H1 (cell line): ENCODE measurements at regions not wholly inside any gene's neighbourhood (a gene's known extent, or its start where the extent isn't known, plus 50 kb on each side); places are given as distances from the start of the nearest gene placed in this dataset.

Experiments
- CTCF ChIA-PET: fragments of 300-600 bp; sonication (Branson Sonifier 250); formaldehyde crosslinking; loops from one replicate; lab custom pipeline; 2021; ENCODE audit not compliant: partially characterized antibody; lab: Charles Lee
- POLR2A ChIA-PET: fragments of 300-600 bp; sonication (Branson Sonifier 250); formaldehyde crosslinking; loops from one replicate; lab custom pipeline; 2021; ENCODE audit warnings: inconsistent platforms; ENCODE audit not compliant: partially characterized antibody; lab: Charles Lee
- DNase-seq, 2 experiments: peaks; one replicate each; pipeline versions ENCODE4 v3.0.0 to v3.0.0-alpha.2; 2010 to 2022; ENCODE audit warnings: low spot score in 2 of 2, low read depth in 1 of 2, mixed read lengths in 1 of 2
- FAIRE-seq: peaks from 2 replicates; lab custom pipeline; 2011; peaks lifted over from hg19 to GRCh38; lab: Jason Lieb, UNC
- H2AFZ ChIP-seq: 2 replicates; pipeline ENCODE4 v1.8.1; 2012; ENCODE audit warnings: low read length, inconsistent platforms
- H2AK5ac ChIP-seq: 2 replicates; pipeline ENCODE4 v1.6.1; 2013; ENCODE audit warnings: low read depth, low read length
- H2BK120ac ChIP-seq: replicated peaks from 2 replicates; pipeline ENCODE3; 2013; ENCODE audit warnings: low read depth, low read length, inconsistent platforms
- H2BK12ac ChIP-seq: 2 replicates; pipeline ENCODE4 v1.6.1; 2013; ENCODE audit warnings: low read depth, low read length
- H2BK15ac ChIP-seq: 2 replicates; pipeline ENCODE4 v1.6.1; 2013; ENCODE audit warnings: low read length
- H2BK20ac ChIP-seq: 2 replicates; pipeline ENCODE4 v1.6.1; 2013; ENCODE audit warnings: low read length
- H2BK5ac ChIP-seq: 2 replicates; pipeline ENCODE4 v1.6.1; 2013; ENCODE audit warnings: low read depth, low read length
- H3K14ac ChIP-seq: 2 replicates; pipeline ENCODE4 v1.6.1; 2013; ENCODE audit warnings: inconsistent platforms; ENCODE audit not compliant: insufficient read length
- H3K18ac ChIP-seq: 2 replicates; pipeline ENCODE4 v1.6.1; 2013; ENCODE audit warnings: low read length; ENCODE audit errors: extremely low read depth
- H3K23ac ChIP-seq: 2 replicates; pipeline ENCODE4 v1.6.1; 2013; ENCODE audit warnings: inconsistent platforms; ENCODE audit not compliant: insufficient read length
- H3K23me2 ChIP-seq: 2 replicates; pipeline ENCODE4 v1.6.1; 2013; ENCODE audit warnings: low read depth, low read length
- H3K27ac ChIP-seq: 2 replicates; pipeline ENCODE4 v1.6.1; 2011; ENCODE audit warnings: low read depth, low read length, inconsistent platforms
- H3K27me3 ChIP-seq, 4 experiments: replicated peaks in 1 of 4; 1 replicate in 1 of 4; 2 replicates in 3 of 4; pipeline versions ENCODE4 v1.6.1 to v1.8.1; 2011 to 2013; ENCODE audit warnings: low read length in 3 of 4, mild to moderate bottlenecking in 3 of 4, inconsistent platforms in 2 of 4, mixed read lengths in 2 of 4, moderate library complexity in 1 of 4; ENCODE audit not compliant: control insufficient read depth in 3 of 4, insufficient read depth in 3 of 4; ENCODE audit errors: extremely low read depth in 1 of 4
- H3K36me3 ChIP-seq, 4 experiments: 2 replicates each; pipeline versions ENCODE4 v1.6.1 to v1.8.1; 2011 to 2013; ENCODE audit warnings: mild to moderate bottlenecking in 4 of 4, low read length in 3 of 4, moderate library complexity in 2 of 4, control low read depth in 1 of 4, inconsistent platforms in 1 of 4; ENCODE audit not compliant: insufficient read depth in 4 of 4, control insufficient read depth in 2 of 4
- H3K4ac ChIP-seq: replicated peaks from 2 replicates; pipeline ENCODE3; 2013; ENCODE audit warnings: low read length, low read depth, mixed read lengths, inconsistent platforms; ENCODE audit not compliant: insufficient read length
- H3K4me1 ChIP-seq, 4 experiments: replicated peaks in 1 of 4; 1 replicate in 1 of 4; 2 replicates in 3 of 4; pipeline versions ENCODE4 v1.6.1 to v1.8.1; 2011 to 2013; ENCODE audit warnings: low read length in 3 of 4, inconsistent platforms in 2 of 4, mixed read lengths in 1 of 4; ENCODE audit not compliant: insufficient read depth in 4 of 4, control insufficient read depth in 3 of 4
- H3K4me2 ChIP-seq, 2 experiments: 2 replicates each; pipeline versions ENCODE4 v1.6.1 to v1.8.1; 2011 to 2013; ENCODE audit warnings: low read depth in 2 of 2, low read length in 2 of 2, control low read depth in 1 of 2, inconsistent platforms in 1 of 2, mild to moderate bottlenecking in 1 of 2; ENCODE audit not compliant: insufficient read depth in 1 of 2
- H3K4me3 ChIP-seq, 4 experiments: fragments of 200-600, 300-600 bp in 1 of 4; sonication (generic), shearing (Covaris generic), sonication (Bioruptor Twin) in 1 of 4; 2 replicates each; pipeline versions ENCODE4 v1.5.1 to v1.8.1; 2011 to 2016; ENCODE audit warnings: low read length in 4 of 4, low read depth in 3 of 4, control low read depth in 2 of 4, inconsistent platforms in 2 of 4, mild to moderate bottlenecking in 2 of 4, mixed read lengths in 1 of 4, moderate library complexity in 1 of 4; ENCODE audit not compliant: insufficient read depth in 2 of 4; ENCODE audit errors: extremely low read depth in 1 of 4
- H3K56ac ChIP-seq: replicated peaks from 2 replicates; pipeline ENCODE3; 2013; ENCODE audit warnings: low read depth, mild to moderate bottlenecking, mixed read lengths, low read length, inconsistent platforms; ENCODE audit not compliant: insufficient read length
- H3K79me1 ChIP-seq: 2 replicates; pipeline ENCODE4 v1.6.1; 2013; ENCODE audit warnings: low read depth, low read length, control low read depth
- H3K79me2 ChIP-seq, 2 experiments: 2 replicates each; pipeline versions ENCODE4 v1.6.1 to v1.8.1; 2012 to 2013; ENCODE audit warnings: low read length in 2 of 2, mild to moderate bottlenecking in 2 of 2, inconsistent platforms in 1 of 2; ENCODE audit not compliant: insufficient read depth in 2 of 2, control insufficient read depth in 1 of 2
- H3K9ac ChIP-seq, 4 experiments: replicated peaks in 1 of 4; 1 replicate in 1 of 4; 2 replicates in 3 of 4; pipeline versions ENCODE4 v1.6.1 to v1.8.1; 2011 to 2013; ENCODE audit warnings: low read depth in 3 of 4, low read length in 3 of 4, control low read depth in 2 of 4, mild to moderate bottlenecking in 2 of 4, moderate library complexity in 2 of 4, inconsistent platforms in 1 of 4; ENCODE audit errors: extremely low read depth in 1 of 4
- H3K9me3 ChIP-seq, 2 experiments: 2 replicates each; pipeline versions ENCODE4 v1.6.1 to v1.8.1; 2012 to 2013; ENCODE audit warnings: mild to moderate bottlenecking in 2 of 2, moderate library complexity in 2 of 2, control low read depth in 1 of 2, inconsistent platforms in 1 of 2, low read depth in 1 of 2, low read length in 1 of 2, mixed read lengths in 1 of 2; ENCODE audit not compliant: insufficient read depth in 2 of 2
- H4K20me1 ChIP-seq, 2 experiments: replicated peaks in 1 of 2; 2 replicates each; pipeline versions ENCODE3 to v1.8.1; 2011 to 2013; ENCODE audit warnings: inconsistent platforms in 2 of 2, low read length in 2 of 2, mild to moderate bottlenecking in 1 of 2; ENCODE audit not compliant: insufficient read depth in 2 of 2, control insufficient read depth in 1 of 2
- H4K5ac ChIP-seq: 2 replicates; pipeline ENCODE4 v1.6.1; 2013; ENCODE audit warnings: low read length, low read depth, mixed read lengths, inconsistent platforms; ENCODE audit not compliant: insufficient read length
- H4K8ac ChIP-seq: 2 replicates; pipeline ENCODE4 v1.8.0; 2013; ENCODE audit warnings: mild to moderate bottlenecking, moderate library complexity, low read length, inconsistent platforms; ENCODE audit not compliant: insufficient read depth; ENCODE audit errors: extremely low read depth
- H4K91ac ChIP-seq: replicated peaks from 2 replicates; pipeline ENCODE3; 2013; ENCODE audit warnings: low read length, mixed read lengths, inconsistent platforms; ENCODE audit not compliant: insufficient read length
- CTBP2 ChIP-seq: IDR thresholded peaks from 2 replicates; pipeline ENCODE4 v1.7.0; 2011; ENCODE audit warnings: borderline replicate concordance, mild to moderate bottlenecking, moderate library complexity, mixed read lengths, low read length; ENCODE audit not compliant: insufficient read depth, insufficient read length
- EGR1 ChIP-seq: IDR thresholded peaks from 2 replicates; pipeline ENCODE4 v1.6.1; 2011; ENCODE audit warnings: low read depth, low read length, borderline replicate concordance
- FOSL1 ChIP-seq: IDR thresholded peaks from 2 replicates; pipeline ENCODE4 v1.6.1; 2011; ENCODE audit warnings: mild to moderate bottlenecking, low read depth, low read length, moderate library complexity; ENCODE audit not compliant: insufficient read depth
- HDAC6 ChIP-seq: IDR thresholded peaks from one replicate; pipeline ENCODE4 v1.7.1; 2012; ENCODE audit warnings: low read depth, mild to moderate bottlenecking, inconsistent platforms, low read length, moderate library complexity
- MAX ChIP-seq: IDR thresholded peaks from 2 replicates; pipeline ENCODE4 v1.6.1; 2012; ENCODE audit warnings: inconsistent platforms
- NANOG ChIP-seq: IDR thresholded peaks from 2 replicates; pipeline ENCODE4 v1.6.1; 2011; ENCODE audit warnings: low read length, low read depth, mild to moderate bottlenecking, inconsistent platforms; ENCODE audit not compliant: insufficient read depth, poor library complexity, severe bottlenecking
- RAD21 ChIP-seq, 2 experiments: IDR thresholded peaks in 1 of 2; conservative IDR thresholded peaks in 1 of 2; 2 replicates each; pipeline ENCODE4 v1.6.1; 2011; ENCODE audit warnings: low read depth in 2 of 2, low read length in 2 of 2, improper control_type of control experiment in 1 of 2, inconsistent platforms in 1 of 2, mild to moderate bottlenecking in 1 of 2, moderate library complexity in 1 of 2
- SIRT6 ChIP-seq: IDR thresholded peaks from one replicate; pipeline ENCODE4 v1.7.1; 2012; ENCODE audit warnings: low read length, inconsistent platforms
- SRF ChIP-seq: IDR thresholded peaks from 2 replicates; pipeline ENCODE4 v1.6.1; 2011; ENCODE audit warnings: mild to moderate bottlenecking, low read depth, low read length, moderate library complexity
- TCF12 ChIP-seq: IDR thresholded peaks from 2 replicates; pipeline ENCODE4 v1.6.1; 2011; ENCODE audit warnings: low read depth, mild to moderate bottlenecking, low read length
- TEAD4 ChIP-seq: IDR thresholded peaks from 2 replicates; pipeline ENCODE4 v1.6.1; 2012; ENCODE audit warnings: low read depth, low read length, inconsistent platforms, mixed read lengths
- WGBS, 2 experiments: shearing (Covaris generic) in 1 of 2; methylation state at CpG; one replicate each; pipeline versions ENCODE4 v1.1.6 to v1.1.7; 2013 to 2015; ENCODE audit warnings: low lambda C conversion rate in 2 of 2, mixed read lengths in 2 of 2, inconsistent platforms in 1 of 2, low coverage in 1 of 2, missing lambda C conversion rate in 1 of 2; ENCODE audit not compliant: insufficient replicate concordance in 2 of 2, insufficient coverage in 1 of 2, insufficient read length in 1 of 2; ENCODE audit errors: extremely low coverage in 1 of 2, missing lambda C conversion rate in 1 of 2; 5-methylcytosine and 5-hydroxymethylcytosine counted together
- TF ChIP-seq, protein P1 (sequence below): IDR thresholded peaks from 2 replicates; pipeline ENCODE4 v1.6.1; 2011; ENCODE audit warnings: low read depth, mild to moderate bottlenecking, low read length; ENCODE audit not compliant: insufficient read depth

DNA sequence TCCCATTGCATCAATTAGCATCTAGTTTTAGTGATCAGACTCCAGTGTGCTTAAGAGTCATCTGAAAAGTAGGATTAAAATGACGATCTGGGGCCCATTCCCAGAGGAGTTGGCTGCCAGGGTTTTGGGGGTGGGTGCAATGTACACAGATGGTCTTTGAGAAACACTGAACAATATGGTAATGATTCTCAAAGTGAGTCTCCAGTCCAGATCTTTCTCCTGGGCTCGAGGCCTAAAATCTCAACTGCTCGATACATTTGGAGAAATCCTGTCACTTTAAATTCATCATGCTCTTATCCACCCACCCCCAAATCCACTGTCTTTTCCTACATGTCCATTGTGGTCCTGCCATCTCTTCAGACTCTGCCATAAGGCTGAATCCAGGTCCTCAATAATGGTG lies 80.7 kb upstream of the MYLIP start:
- Histone ChIP-seq H3K18ac (no peak overlapping the region), H4K5ac (no peak overlapping the region), H3K27me3 (no peaks in the 10 kb centered on the region), H3K27ac (no peak overlapping the region), H2AFZ (no peak overlapping the region), H2BK120ac (no peak overlapping the region)
- TF ChIP-seq EGR1 (no peak), NANOG (no peak), SIRT6 (no peak), TCF12 (no peak), MAX (no peak), RAD21 (IDR thresholded peaks at IDR 0.05 in 1 of 2, conservative IDR thresholded peaks at IDR 0.05 in 1 of 2; ENCODE audit: low read depth in 2 of 2, low read length in 2 of 2) (no peak), TEAD4 (no peak), HDAC6 (no peak), FOSL1 (no peak), SRF (no peak), CTBP2 (no peak)
- TF ChIP-seq, protein P1, sequence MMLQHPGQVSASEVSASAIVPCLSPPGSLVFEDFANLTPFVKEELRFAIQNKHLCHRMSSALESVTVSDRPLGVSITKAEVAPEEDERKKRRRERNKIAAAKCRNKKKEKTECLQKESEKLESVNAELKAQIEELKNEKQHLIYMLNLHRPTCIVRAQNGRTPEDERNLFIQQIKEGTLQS: no peak
- TF ChIP-seq, all 59 proteins: peak for 0
- 86% methylated on average over 3 of the region's 3 CpGs; no CpG with 5 or more reads in 1 of the 2 experiments for WGBS, 2 experiments
- no peaks in the 10 kb centered on the region for H3K36me3 ChIP-seq
- FAIRE-seq: no peak
- no peaks in the 10 kb centered on the region for H4K20me1 ChIP-seq
- no peaks in the 10 kb centered on the region for H3K79me1 ChIP-seq
- no peaks in the 10 kb centered on the region for H3K9me3 ChIP-seq
- no peak for DNase-seq
- no peaks in the 10 kb centered on the region for H3K4me1 ChIP-seq
- no peak overlapping the region for H2BK12ac ChIP-seq
- CTCF ChIA-PET: no interaction called here
- H3K56ac ChIP-seq: no peak overlapping the region
- H3K14ac ChIP-seq: no peak overlapping the region
- no peaks in the 10 kb centered on the region for H3K23me2 ChIP-seq
- H3K4me3 ChIP-seq: no peak overlapping the region
- H2BK20ac ChIP-seq: no peak overlapping the region
- no peak overlapping the region for H4K8ac ChIP-seq
- H3K4ac ChIP-seq: no peak overlapping the region
- no peak overlapping the region for H3K9ac ChIP-seq
- no peak overlapping the region for H3K4me2 ChIP-seq
- H4K91ac ChIP-seq: no peak overlapping the region
- H3K23ac ChIP-seq: no peak overlapping the region
- H3K79me2 ChIP-seq: no peaks in the 10 kb centered on the region
- H2BK5ac ChIP-seq: no peak overlapping the region
- POLR2A ChIA-PET: no interaction called here
- H2AK5ac ChIP-seq: no peak overlapping the region
- H2BK15ac ChIP-seq: no peak overlapping the region
